WERI-Rb-1 (cell line): ENCODE measurements at regions not wholly inside any gene's neighbourhood (a gene's known extent, or its start where the extent isn't known, plus 50 kb on each side); places are given as distances from the start of the nearest gene placed in this dataset.

Experiments
- DNase-seq: peaks from one replicate; pipeline ENCODE4 v3.0.0-alpha.2; 2020
- H3K27ac ChIP-seq: fragments of 250-450 bp; sonication (Bioruptor Pico); 2 replicates; pipeline ENCODE4 v1.5.1; 2020; ENCODE audit warnings: mild to moderate bottlenecking, moderate library complexity
- H3K27me3 ChIP-seq: fragments of 250-450 bp; sonication (Bioruptor Pico); 2 replicates; pipeline ENCODE4 v1.5.1; 2021; ENCODE audit warnings: mild to moderate bottlenecking, low read depth, moderate library complexity; ENCODE audit not compliant: insufficient read depth, severe bottlenecking
- H3K36me3 ChIP-seq: fragments of 250-450 bp; sonication (Bioruptor Pico); 2 replicates; pipeline ENCODE4 v1.5.1; 2020; ENCODE audit warnings: mild to moderate bottlenecking, moderate library complexity
- H3K4me3 ChIP-seq: 2 replicates; pipeline ENCODE4 v1.5.1; 2011; ENCODE audit warnings: low read depth, mild to moderate bottlenecking, control low read depth, low read length
- H3K9me3 ChIP-seq: fragments of 250-450 bp; sonication (Bioruptor Pico); 2 replicates; pipeline ENCODE4 v1.5.1; 2021; ENCODE audit warnings: mild to moderate bottlenecking, moderate library complexity; ENCODE audit not compliant: severe bottlenecking
- TF ChIP-seq, protein P1 (sequence below): IDR thresholded peaks from 2 replicates; pipeline ENCODE4 v1.5.1; 2011; ENCODE audit warnings: low read depth, mild to moderate bottlenecking, control low read depth, inconsistent platforms, low read length

DNA sequence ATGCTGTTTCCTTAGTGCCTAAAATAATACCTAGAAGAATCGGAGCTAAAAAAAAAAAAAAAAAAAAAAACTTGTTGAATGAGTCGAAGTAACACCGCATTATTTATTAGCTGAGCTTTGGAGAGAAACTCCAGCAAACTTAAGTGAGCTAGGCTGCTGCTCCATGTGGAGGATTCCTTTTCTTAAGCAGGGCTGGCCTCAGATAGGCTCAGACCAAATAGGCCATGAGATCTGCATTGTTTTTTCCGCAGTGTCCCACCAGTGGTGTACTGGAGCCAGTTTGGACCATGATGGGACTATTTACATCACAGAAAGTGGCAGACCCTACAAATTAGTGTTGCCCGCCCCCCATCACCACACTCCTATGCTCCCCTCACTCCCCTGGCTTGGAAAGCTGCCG is 341.4 kb downstream of the DTWD2 start:
- TF ChIP-seq, protein P1, sequence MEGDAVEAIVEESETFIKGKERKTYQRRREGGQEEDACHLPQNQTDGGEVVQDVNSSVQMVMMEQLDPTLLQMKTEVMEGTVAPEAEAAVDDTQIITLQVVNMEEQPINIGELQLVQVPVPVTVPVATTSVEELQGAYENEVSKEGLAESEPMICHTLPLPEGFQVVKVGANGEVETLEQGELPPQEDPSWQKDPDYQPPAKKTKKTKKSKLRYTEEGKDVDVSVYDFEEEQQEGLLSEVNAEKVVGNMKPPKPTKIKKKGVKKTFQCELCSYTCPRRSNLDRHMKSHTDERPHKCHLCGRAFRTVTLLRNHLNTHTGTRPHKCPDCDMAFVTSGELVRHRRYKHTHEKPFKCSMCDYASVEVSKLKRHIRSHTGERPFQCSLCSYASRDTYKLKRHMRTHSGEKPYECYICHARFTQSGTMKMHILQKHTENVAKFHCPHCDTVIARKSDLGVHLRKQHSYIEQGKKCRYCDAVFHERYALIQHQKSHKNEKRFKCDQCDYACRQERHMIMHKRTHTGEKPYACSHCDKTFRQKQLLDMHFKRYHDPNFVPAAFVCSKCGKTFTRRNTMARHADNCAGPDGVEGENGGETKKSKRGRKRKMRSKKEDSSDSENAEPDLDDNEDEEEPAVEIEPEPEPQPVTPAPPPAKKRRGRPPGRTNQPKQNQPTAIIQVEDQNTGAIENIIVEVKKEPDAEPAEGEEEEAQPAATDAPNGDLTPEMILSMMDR: no peak
- Histone ChIP-seq H3K27me3 (no peaks in the 10 kb centered on the region), H3K27ac (no peak overlapping the region), H3K4me3 (no peak overlapping the region), H3K9me3 (no peaks in the 10 kb centered on the region), H3K36me3 (no peaks in the 10 kb centered on the region)
- DNase-seq: no peak

DNA sequence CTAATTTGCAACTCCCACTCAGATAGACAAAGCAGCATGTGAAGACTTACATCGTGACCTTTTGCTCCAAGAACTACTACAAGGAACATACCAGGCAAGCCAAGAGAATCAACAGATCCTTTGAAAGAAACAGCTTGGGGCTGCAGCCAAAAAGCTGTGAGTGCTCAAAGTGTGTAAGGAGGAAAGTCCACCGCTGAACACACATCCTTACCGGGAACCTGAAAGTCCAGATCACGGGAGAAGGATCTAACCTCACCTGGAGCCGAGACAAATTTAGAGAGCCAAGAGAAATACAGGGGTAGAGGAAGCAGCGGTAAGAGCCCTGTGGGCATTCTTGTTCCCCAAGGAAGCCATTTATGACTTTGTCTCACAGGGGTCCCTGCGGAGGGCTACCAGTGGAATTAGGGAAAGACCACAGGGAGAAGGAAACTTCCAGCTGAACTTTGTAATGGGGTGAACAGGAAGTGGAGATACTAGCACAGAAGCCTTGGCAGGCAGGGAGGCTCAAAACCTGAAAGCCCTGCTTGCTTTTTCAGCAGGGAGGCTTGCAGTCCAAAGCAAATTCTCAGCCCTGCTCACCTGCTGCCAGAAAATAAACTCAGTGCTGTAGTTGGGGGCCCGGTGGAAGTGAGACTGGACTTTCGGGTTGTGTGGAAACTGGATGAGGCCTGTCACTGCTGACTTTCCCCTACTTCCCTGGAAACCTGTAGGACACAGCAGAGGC is 350.2 kb downstream of the DTWD2 start:
- DNase-seq: no peak
- TF ChIP-seq, protein P1: no peak

DNA sequence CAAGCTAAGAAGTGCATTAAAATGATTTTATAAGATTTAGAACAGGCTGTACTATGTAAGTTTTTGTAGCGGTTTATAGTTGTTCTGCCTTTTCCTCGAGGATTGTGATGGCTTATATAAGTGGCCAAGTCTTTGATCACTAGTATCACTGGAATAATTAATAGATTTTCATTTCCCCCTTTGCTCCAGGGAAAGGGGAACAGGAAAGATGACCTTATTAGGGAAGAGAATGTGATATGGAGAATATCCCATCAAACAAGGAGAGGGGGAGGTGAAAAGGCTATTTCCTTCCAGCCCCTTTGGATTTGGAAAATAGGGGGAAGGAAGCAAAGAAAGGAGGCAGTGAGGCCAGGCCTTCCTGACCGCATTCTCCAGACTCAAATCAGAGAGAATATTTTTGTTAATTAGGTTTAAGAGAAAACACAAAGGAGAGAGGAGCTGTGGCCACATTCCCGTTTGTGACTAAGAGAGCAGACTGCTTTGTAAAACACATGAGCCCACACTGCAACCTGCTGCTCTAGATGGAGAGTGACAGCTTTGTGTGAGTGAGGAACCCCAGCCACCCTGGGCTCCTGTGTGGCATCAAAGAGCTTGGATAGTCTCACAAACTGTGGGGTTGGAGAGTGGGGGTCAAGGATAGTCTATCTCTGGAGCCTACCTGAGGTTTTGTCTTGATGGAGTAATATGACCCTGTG is 359.5 kb downstream of the DTWD2 start:
- H3K27me3 ChIP-seq: no peaks in the 10 kb centered on the region
- TF ChIP-seq, protein P1: no peak
- H3K4me3 ChIP-seq: no peak overlapping the region
- no peak overlapping the region for H3K27ac ChIP-seq
- no peak for DNase-seq
- H3K9me3 ChIP-seq: no peaks in the 10 kb centered on the region
- H3K36me3 ChIP-seq: no peaks in the 10 kb centered on the region

More for the DNA sequence above, 350.2 kb downstream of the DTWD2 start:
- Histone ChIP-seq H3K27me3 (no peaks in the 10 kb centered on the region), H3K36me3 (no peaks in the 10 kb centered on the region), H3K9me3 (peaks cover 2% of the 10 kb centered on the region), H3K4me3 (no peak overlapping the region), H3K27ac (no peak overlapping the region)

DNA sequence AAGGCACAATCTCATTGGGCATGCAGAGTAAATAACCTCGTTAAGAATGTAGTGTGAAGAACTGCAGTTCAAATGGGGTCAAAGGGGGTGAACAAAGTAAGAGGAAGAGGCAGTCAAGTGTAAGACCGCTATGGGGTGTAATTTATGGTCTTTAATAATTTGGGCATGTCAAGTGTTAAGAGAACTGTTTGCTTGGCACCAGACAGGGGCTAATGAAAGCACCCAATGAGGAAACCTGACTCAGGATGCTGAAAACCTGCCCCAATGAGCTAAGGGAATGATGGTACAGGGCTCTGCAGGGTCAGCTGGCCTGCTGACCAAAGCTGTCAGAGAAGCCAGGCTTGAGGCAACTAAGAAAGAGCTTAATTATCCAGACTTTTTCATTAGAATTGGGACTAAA is 368.1 kb downstream of the DTWD2 start:
- TF ChIP-seq, protein P1: no peak
- H3K4me3 ChIP-seq: no peak overlapping the region
- H3K27me3 ChIP-seq: no peaks in the 10 kb centered on the region
- no peak overlapping the region for H3K27ac ChIP-seq
- DNase-seq: no peak
- no peaks in the 10 kb centered on the region for H3K36me3 ChIP-seq
- no peaks in the 10 kb centered on the region for H3K9me3 ChIP-seq

DNA sequence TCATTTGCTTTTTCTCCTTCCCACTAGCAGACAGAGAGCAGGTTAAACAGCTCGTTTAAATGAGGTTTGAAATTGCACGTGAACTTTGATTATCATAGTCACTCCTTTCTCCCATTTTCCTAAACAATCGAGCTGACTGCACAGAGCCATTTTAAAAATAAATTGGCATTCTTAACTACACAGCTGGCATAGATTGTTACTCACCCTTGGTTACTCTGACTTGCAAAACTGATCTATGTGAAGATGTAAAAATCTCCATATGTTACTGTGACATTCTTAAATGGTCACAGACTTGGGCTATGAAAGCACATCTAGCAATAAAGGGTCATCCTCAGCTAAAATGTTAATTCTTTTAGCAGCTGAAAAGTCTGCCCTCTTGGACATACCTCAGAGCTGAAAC is 368.5 kb downstream of the DTWD2 start:
- H3K27me3 ChIP-seq: no peaks in the 10 kb centered on the region
- no peaks in the 10 kb centered on the region for H3K36me3 ChIP-seq
- TF ChIP-seq, protein P1: no peak
- no peak overlapping the region for H3K4me3 ChIP-seq
- no peak for DNase-seq
- no peak overlapping the region for H3K27ac ChIP-seq
- no peaks in the 10 kb centered on the region for H3K9me3 ChIP-seq

DNA sequence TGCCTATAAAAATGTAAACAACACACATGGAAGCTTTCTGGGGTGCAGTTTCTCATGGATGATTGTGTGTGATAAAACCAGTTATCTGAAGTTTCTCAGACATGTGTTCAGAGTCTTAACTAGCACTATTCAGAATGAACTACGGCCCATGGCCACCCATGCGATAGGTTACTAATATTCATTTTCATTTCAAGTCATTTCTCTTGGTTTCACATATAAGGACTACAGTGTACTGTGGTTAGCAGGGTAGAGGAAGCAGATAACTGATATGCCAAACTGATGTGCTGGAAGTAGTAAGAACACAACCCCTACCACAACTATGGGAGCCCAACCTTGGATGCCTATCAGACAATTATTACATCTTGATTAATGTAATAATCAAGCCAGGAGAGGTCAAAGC is 372.1 kb downstream of the DTWD2 start:
- Histone ChIP-seq H3K36me3 (no peaks in the 10 kb centered on the region), H3K9me3 (no peaks in the 10 kb centered on the region), H3K27me3 (no peaks in the 10 kb centered on the region), H3K27ac (no peak overlapping the region), H3K4me3 (no peak overlapping the region)
- DNase-seq: no peak
- TF ChIP-seq, protein P1: no peak
